ENCODE measurements at regions not wholly inside any gene's neighbourhood (a gene's known extent, or its start where the extent isn't known, plus 50 kb on each side); places are given as distances from the start of the nearest gene placed in this dataset.

GRCh38 chr17:77372444-77373298 lies 231.9 kb downstream of the SEC14L1 start (continued):
- peak; percentile 45 for TF ChIP-seq ZHX2 (IDR thresholded peaks at IDR 0.05; ENCODE audit: low read depth)
- no peak for TF ChIP-seq ZHX2 (CRISPR knock-in tag; IDR thresholded peaks at IDR 0.05; ENCODE audit: borderline replicate concordance)
- no peak; the same call in 1 of the 2 replicates for TF ChIP-seq PHF20 (CRISPR knock-in tag; IDR thresholded peaks at IDR 0.05)
- 0 out of 2 replicates have a peak, but pooled peaks have one; percentile 45 for TF ChIP-seq PHF8 (CRISPR knock-in tag; IDR thresholded peaks at IDR 0.05)
- no peak for TF ChIP-seq CC2D1A (CRISPR knock-in tag; IDR thresholded peaks at IDR 0.05)
- no peak; the same call in 1 of the 2 replicates for TF ChIP-seq ZNF234 (CRISPR knock-in tag; conservative IDR thresholded peaks at IDR 0.05)
- 0 out of 2 replicates have a peak, but pooled peaks have one; percentile 92 for TF ChIP-seq ZNF343 (CRISPR knock-in tag; IDR thresholded peaks at IDR 0.05)
- peak; percentile 69; the same call in 1 of the 2 replicates for TF ChIP-seq ZNF160 (CRISPR knock-in tag; IDR thresholded peaks at IDR 0.05)
- TF ChIP-seq ARHGAP35 (CRISPR knock-in tag; IDR thresholded peaks at IDR 0.05; ENCODE audit: borderline replicate concordance), result peak; percentile 93; the same call in 1 of the 2 replicates
- TF ChIP-seq PRMT3 (CRISPR knock-in tag; IDR thresholded peaks at IDR 0.05; ENCODE audit: borderline replicate concordance, low read depth), result no peak
- no peak for TF ChIP-seq ZBTB40 (IDR thresholded peaks at IDR 0.05)
- no peak; the same call in none of the 2 replicates for TF ChIP-seq ZBTB40 (CRISPR knock-in tag; IDR thresholded peaks at IDR 0.05)
- peak; percentile 81 for TF ChIP-seq GABPB1 (CRISPR knock-in tag; IDR thresholded peaks at IDR 0.05)
- no peak for TF ChIP-seq ZNF3 (CRISPR knock-in tag; IDR thresholded peaks at IDR 0.05)
- no peak for TF ChIP-seq HCFC1 (IDR thresholded peaks at IDR 0.05; ENCODE audit: low read depth, low read length)

Data from HepG2 (cell line).